ENCODE measurements at regions not wholly inside any gene's neighbourhood (a gene's known extent, or its start where the extent isn't known, plus 50 kb on each side); places are given as distances from the start of the nearest gene placed in this dataset.

- H3K27me3 ChIP-seq: no peaks in the 10 kb centered on the region
- intact Hi-C loops (cut with DNase I): no loop called here
- H3K4me1 ChIP-seq: no peaks in the 10 kb centered on the region
- DNase-seq (ENCODE audit: extremely low spot score in 2 of 2): no peak
- no peak overlapping the region for H3K4me3 ChIP-seq
- no peak overlapping the region for H3K27ac ChIP-seq
- H3K36me3 ChIP-seq: no peaks in the 10 kb centered on the region
- H3K9me3 ChIP-seq: peaks cover 4% of the 10 kb centered on the region
- TF ChIP-seq, protein P1, sequence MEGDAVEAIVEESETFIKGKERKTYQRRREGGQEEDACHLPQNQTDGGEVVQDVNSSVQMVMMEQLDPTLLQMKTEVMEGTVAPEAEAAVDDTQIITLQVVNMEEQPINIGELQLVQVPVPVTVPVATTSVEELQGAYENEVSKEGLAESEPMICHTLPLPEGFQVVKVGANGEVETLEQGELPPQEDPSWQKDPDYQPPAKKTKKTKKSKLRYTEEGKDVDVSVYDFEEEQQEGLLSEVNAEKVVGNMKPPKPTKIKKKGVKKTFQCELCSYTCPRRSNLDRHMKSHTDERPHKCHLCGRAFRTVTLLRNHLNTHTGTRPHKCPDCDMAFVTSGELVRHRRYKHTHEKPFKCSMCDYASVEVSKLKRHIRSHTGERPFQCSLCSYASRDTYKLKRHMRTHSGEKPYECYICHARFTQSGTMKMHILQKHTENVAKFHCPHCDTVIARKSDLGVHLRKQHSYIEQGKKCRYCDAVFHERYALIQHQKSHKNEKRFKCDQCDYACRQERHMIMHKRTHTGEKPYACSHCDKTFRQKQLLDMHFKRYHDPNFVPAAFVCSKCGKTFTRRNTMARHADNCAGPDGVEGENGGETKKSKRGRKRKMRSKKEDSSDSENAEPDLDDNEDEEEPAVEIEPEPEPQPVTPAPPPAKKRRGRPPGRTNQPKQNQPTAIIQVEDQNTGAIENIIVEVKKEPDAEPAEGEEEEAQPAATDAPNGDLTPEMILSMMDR (IDR thresholded peaks at IDR 0.05): no peak
Observed at GRCh38 chr1:164071288-164071687, 487.7 kb upstream of the PBX1 start.

DNA sequence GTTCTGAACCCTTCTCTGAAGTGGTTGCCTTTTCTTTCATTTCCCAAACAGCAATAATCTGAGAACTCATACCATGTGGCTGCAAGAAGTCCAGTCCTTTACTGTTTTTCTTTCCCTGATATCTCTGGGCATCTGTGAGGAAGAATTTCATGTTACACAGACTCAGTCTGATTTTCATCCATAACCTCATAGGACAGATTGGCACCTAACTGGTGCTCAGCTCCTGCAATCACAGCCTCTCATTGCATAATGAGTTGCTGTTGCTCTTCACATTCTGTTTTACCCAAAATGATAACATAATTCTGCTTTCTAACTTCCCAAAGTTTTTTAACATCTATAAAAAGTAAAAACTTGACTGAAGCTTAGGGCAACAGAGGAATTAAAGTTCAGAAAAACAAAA, 472.2 kb upstream of the PBX1 start:
- H3K36me3 ChIP-seq: no peaks in the 10 kb centered on the region
- no peak for DNase-seq (ENCODE audit: extremely low spot score in 2 of 2)
- H3K9me3 ChIP-seq: no peaks in the 10 kb centered on the region
- intact Hi-C loops (cut with DNase I): no loop called here
- H3K27me3 ChIP-seq: no peaks in the 10 kb centered on the region
- H3K4me1 ChIP-seq: no peaks in the 10 kb centered on the region
- no peak overlapping the region for H3K4me3 ChIP-seq
- TF ChIP-seq POLR2AphosphoS5 (IDR thresholded peaks at IDR 0.05; ENCODE audit: insufficient read depth in 1 of 2, low read depth in 1 of 2) (no peak), POLR2A (IDR thresholded peaks at IDR 0.05) (no peak)
- TF ChIP-seq, protein P1 (IDR thresholded peaks at IDR 0.05): no peak
- H3K27ac ChIP-seq: no peak overlapping the region

DNA sequence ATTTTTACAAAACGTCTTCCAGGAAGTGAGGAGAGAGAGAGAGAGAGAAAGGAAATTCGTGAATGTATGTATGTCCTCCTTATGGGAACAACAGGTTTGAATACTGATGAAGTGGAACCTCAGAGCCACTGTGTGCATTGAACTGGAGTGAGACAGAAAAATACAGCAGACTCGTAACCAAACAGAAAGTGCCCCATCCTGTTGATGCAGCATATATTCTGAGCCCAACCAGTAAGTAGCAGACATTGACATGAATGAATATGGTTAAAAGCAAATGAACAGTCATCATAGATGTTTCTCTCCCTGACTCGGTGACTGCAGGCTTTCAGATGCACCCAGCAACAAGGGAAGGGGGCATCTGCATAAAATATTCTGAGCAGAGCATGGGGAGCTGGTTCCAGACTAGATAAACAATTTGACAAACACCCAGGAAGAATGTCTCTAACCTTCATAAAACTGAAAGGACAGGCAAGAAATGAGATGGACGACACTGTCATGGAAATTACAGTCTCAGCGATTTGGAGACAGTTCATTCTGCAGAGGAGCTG, 471.0 kb upstream of the PBX1 start:
- Histone ChIP-seq H3K9me3 (no peaks in the 10 kb centered on the region), H3K4me1 (no peaks in the 10 kb centered on the region), H3K27me3 (no peaks in the 10 kb centered on the region), H3K4me3 (no peak overlapping the region), H3K27ac (no peak overlapping the region), H3K36me3 (no peaks in the 10 kb centered on the region)
- DNase-seq (ENCODE audit: extremely low spot score in 2 of 2): no peak
- intact Hi-C loops (cut with DNase I): no loop called here
- no peak for TF ChIP-seq POLR2A (IDR thresholded peaks at IDR 0.05)
- TF ChIP-seq, protein P1 (IDR thresholded peaks at IDR 0.05): no peak
- no peak for TF ChIP-seq POLR2AphosphoS5 (IDR thresholded peaks at IDR 0.05; ENCODE audit: insufficient read depth in 1 of 2, low read depth in 1 of 2)

DNA sequence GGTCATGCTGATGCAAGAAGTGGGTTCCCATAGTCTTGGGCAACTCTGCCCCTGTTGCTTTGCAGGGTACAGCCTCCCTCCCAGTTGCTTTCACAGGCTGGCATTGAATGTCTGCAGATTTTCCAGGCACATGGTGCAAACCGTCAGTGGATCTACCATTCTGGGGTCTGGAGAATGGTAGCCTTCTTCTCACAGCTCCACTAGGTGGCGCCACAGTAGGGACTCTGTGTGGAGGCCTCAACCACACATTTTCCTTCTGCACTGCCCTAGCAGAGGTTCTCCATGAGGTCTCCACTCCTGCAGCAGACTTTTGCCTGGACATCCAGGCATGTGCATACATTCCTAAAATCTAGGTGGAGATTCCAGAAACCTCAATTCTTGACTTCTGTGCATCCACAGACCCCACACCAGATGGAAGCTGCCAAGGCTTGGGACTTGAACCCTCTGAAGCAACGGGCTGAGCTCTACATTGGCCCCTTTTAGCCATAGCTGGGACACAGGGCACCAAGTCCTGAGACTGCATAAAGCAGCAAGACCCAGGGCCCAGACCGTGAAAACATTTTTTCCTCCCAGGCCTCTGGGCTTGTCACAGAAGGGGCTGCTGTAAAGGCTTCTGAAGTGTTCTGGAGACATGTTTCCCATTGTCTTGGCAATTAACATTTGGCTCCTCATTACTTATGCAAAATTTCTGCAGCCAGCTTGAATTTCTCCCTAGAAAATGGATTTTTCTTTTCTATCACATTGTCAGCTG, 466.2 kb upstream of the PBX1 start:
- no peak for DNase-seq (ENCODE audit: extremely low spot score in 2 of 2)
- intact Hi-C loops (cut with DNase I): no loop called here
- no peaks in the 10 kb centered on the region for H3K9me3 ChIP-seq

DNA sequence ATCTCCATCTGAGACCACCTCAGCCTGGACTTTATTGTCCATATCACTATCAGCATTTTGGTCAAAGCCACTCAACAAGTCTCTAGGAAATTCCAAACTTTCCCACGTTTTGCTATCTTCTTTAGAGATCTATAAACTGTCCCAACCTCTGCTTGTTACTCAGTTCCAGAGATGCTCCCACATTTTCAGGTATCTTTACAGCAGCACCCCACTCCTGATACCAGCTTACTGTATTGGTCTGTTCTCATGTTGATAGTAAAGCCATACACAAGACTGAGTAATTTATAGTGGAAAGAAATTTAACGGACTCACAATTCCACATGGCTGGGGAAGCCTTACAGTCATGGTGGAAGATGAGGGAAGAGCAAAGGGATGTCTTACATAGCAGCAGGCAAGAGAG, 465.4 kb upstream of the PBX1 start:
- Histone ChIP-seq H3K9me3 (no peaks in the 10 kb centered on the region), H3K36me3 (no peaks in the 10 kb centered on the region), H3K27ac (no peak overlapping the region), H3K4me1 (no peaks in the 10 kb centered on the region), H3K27me3 (no peaks in the 10 kb centered on the region), H3K4me3 (no peak overlapping the region)
- no peak for TF ChIP-seq POLR2AphosphoS5 (IDR thresholded peaks at IDR 0.05; ENCODE audit: insufficient read depth in 1 of 2, low read depth in 1 of 2)
- TF ChIP-seq POLR2A (IDR thresholded peaks at IDR 0.05): no peak
- intact Hi-C loops (cut with DNase I): no loop called here
- DNase-seq (ENCODE audit: extremely low spot score in 2 of 2): no peak

More for the DNA sequence above, 466.2 kb upstream of the PBX1 start:
- no peak overlapping the region for H3K4me3 ChIP-seq
- H3K27me3 ChIP-seq: no peaks in the 10 kb centered on the region
- no peaks in the 10 kb centered on the region for H3K4me1 ChIP-seq
- no peak overlapping the region for H3K27ac ChIP-seq
- H3K36me3 ChIP-seq: no peaks in the 10 kb centered on the region
- TF ChIP-seq, protein P1 (IDR thresholded peaks at IDR 0.05): no peak
- TF ChIP-seq POLR2A (IDR thresholded peaks at IDR 0.05) (no peak), POLR2AphosphoS5 (IDR thresholded peaks at IDR 0.05; ENCODE audit: insufficient read depth in 1 of 2, low read depth in 1 of 2) (no peak)
